ENCODE measurements at regions not wholly inside any gene's neighbourhood (a gene's known extent, or its start where the extent isn't known, plus 50 kb on each side); places are given as distances from the start of the nearest gene placed in this dataset.

DNA sequence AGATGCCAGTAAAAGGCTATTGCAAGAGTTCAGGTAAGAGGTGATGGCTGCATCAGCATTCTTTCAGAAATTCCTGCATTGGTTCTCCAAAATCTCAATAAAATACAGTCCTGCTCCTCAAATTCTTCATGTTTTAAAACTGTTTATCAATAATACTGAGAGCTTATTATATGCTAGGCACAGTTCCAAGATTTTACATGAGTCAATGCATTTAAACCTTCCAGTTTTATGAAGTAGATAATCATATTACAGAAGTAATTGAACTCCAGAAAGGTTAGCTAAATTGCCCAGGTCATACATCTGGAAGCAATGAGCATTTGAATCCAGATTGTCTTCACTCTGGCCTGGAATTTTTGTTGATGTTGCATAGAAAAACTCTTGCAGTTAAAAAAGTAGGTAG is 282.9 kb upstream of the SLITRK6 start:
- H4K20me1 ChIP-seq (replicated peaks in 1 of 2; ENCODE audit: control insufficient read depth in 1 of 2, insufficient read depth in 2 of 2, low read length in 2 of 2): no peaks in the 10 kb centered on the region
- no peak overlapping the region for H3K14ac ChIP-seq (ENCODE audit: insufficient read length)
- H4K91ac ChIP-seq (replicated peaks; ENCODE audit: insufficient read length, low read length): no peak overlapping the region
- H3K23ac ChIP-seq (ENCODE audit: insufficient read length): no peak overlapping the region
- POLR2A ChIA-PET (ENCODE audit: partially characterized antibody): no interaction called here
- H2AFZ ChIP-seq (ENCODE audit: low read length): no peak overlapping the region
- H3K4me1 ChIP-seq (replicated peaks in 1 of 4; ENCODE audit: control insufficient read depth in 3 of 4, insufficient read depth in 4 of 4, low read length in 3 of 4): no peaks in the 10 kb centered on the region
- no peak overlapping the region for H3K56ac ChIP-seq (replicated peaks; ENCODE audit: insufficient read length, low read depth, low read length)
- H3K36me3 ChIP-seq (ENCODE audit: control insufficient read depth in 2 of 4, insufficient read depth in 4 of 4, low read length in 3 of 4): no peaks in the 10 kb centered on the region
- H2BK12ac ChIP-seq (ENCODE audit: low read depth, low read length): no peak overlapping the region
- H2BK120ac ChIP-seq (replicated peaks; ENCODE audit: low read depth, low read length): no peak overlapping the region
- no peaks in the 10 kb centered on the region for H3K27me3 ChIP-seq (replicated peaks in 1 of 4; ENCODE audit: control insufficient read depth in 3 of 4, extremely low read depth in 1 of 4, insufficient read depth in 3 of 4, low read length in 3 of 4)
- H3K9ac ChIP-seq (replicated peaks in 1 of 4; ENCODE audit: extremely low read depth in 1 of 4, low read depth in 3 of 4, low read length in 3 of 4): no peak overlapping the region
- no peak overlapping the region for H3K4ac ChIP-seq (replicated peaks; ENCODE audit: insufficient read length, low read depth, low read length)
- no peaks in the 10 kb centered on the region for H3K9me3 ChIP-seq (ENCODE audit: insufficient read depth in 2 of 2, low read depth in 1 of 2, low read length in 1 of 2)
- H3K79me1 ChIP-seq (ENCODE audit: low read depth, low read length): no peaks in the 10 kb centered on the region
- H2BK15ac ChIP-seq (ENCODE audit: low read length): no peak overlapping the region
- TF ChIP-seq JUN (IDR thresholded peaks at IDR 0.05; ENCODE audit: low read depth, low read length) (no peak), RNF2 (IDR thresholded peaks at IDR 0.05; ENCODE audit: borderline replicate concordance, low read depth, low read length, missing control alignments, poor library complexity, severe bottlenecking) (no peak), SUZ12 (IDR thresholded peaks at IDR 0.05; ENCODE audit: low read length) (no peak), EP300 (IDR thresholded peaks at IDR 0.05; ENCODE audit: borderline replicate concordance in 1 of 2, low read depth in 2 of 2, low read length in 2 of 2) (no peak), CEBPB (IDR thresholded peaks at IDR 0.05; ENCODE audit: low read depth, low read length) (no peak), SP2 (IDR thresholded peaks at IDR 0.05; ENCODE audit: low read length) (no peak), KDM4A (IDR thresholded peaks at IDR 0.05; ENCODE audit: low read depth, low read length, severe bottlenecking) (no peak), CREB1 (IDR thresholded peaks at IDR 0.05) (no peak), CBX5 (IDR thresholded peaks at IDR 0.05; ENCODE audit: low read depth, low read length) (no peak), ASH2L (IDR thresholded peaks at IDR 0.05; ENCODE audit: low read length) (no peak), SAP30 (IDR thresholded peaks at IDR 0.05; ENCODE audit: insufficient read depth, insufficient replicate concordance, low read length) (no peak), POLR2AphosphoS5 (IDR thresholded peaks at IDR 0.05; ENCODE audit: low read depth, low read length) (no peak), CHD2 (IDR thresholded peaks at IDR 0.05; ENCODE audit: low read length) (no peak)
- no peak overlapping the region for H4K5ac ChIP-seq (ENCODE audit: insufficient read length, low read depth, low read length)
- H2BK20ac ChIP-seq (ENCODE audit: low read length): no peak overlapping the region
- H3K79me2 ChIP-seq (ENCODE audit: control insufficient read depth in 1 of 2, insufficient read depth in 2 of 2, low read length in 2 of 2): no peaks in the 10 kb centered on the region
- no peak overlapping the region for H3K27ac ChIP-seq (ENCODE audit: low read depth, low read length)
- no peak overlapping the region for H2AK5ac ChIP-seq (ENCODE audit: low read depth, low read length)
- no peak overlapping the region for H2BK5ac ChIP-seq (ENCODE audit: low read depth, low read length)
- CTCF ChIA-PET (ENCODE audit: partially characterized antibody): no interaction called here
- H3K4me3 ChIP-seq (ENCODE audit: extremely low read depth in 1 of 4, insufficient read depth in 2 of 4, low read depth in 3 of 4, low read length in 4 of 4): no peak overlapping the region
- DNase-seq (ENCODE audit: low read depth in 1 of 2, low spot score in 2 of 2): no peak
- no peak overlapping the region for H4K8ac ChIP-seq (ENCODE audit: extremely low read depth, insufficient read depth, low read length)
- H3K4me2 ChIP-seq (ENCODE audit: insufficient read depth in 1 of 2, low read depth in 2 of 2, low read length in 2 of 2): no peak overlapping the region
- no peaks in the 10 kb centered on the region for H3K23me2 ChIP-seq (ENCODE audit: low read depth, low read length)
- FAIRE-seq: no peak
- no peak overlapping the region for H3K18ac ChIP-seq (ENCODE audit: extremely low read depth, low read length)
